ENCODE measurements at regions not wholly inside any gene's neighbourhood (a gene's known extent, or its start where the extent isn't known, plus 50 kb on each side); places are given as distances from the start of the nearest gene placed in this dataset.
"Not testable (repeated sequence)": the region's sequence is repeated elsewhere in the genome, so short reads cannot be mapped to it uniquely, and the experiment has no call there.

- no peak for DNase-seq
Measured at GRCh38 chr18:8501044-8501443, 108.2 kb upstream of the RAB12 start.

- no peak for DNase-seq
Measured at GRCh38 chr18:8503248-8503647, 106.0 kb upstream of the RAB12 start.

GRCh38 chr18:8504424-8504823, 104.8 kb upstream of the RAB12 start:
- DNase-seq: no peak

GRCh38 chr18:8504880-8505435, 104.3 kb upstream of the RAB12 start:
- DNase-seq: no peak

- no peak for DNase-seq
Measured at GRCh38 chr18:8506251-8507049, 102.8 kb upstream of the RAB12 start.

GRCh38 chr18:8507361-8507760, 101.9 kb upstream of the RAB12 start:
- no peak for DNase-seq

GRCh38 chr18:8507915-8508705, 101.1 kb upstream of the RAB12 start:
- DNase-seq: no peak

GRCh38 chr18:8513249-8513648, 96.0 kb upstream of the RAB12 start:
- no peak for DNase-seq

GRCh38 chr18:8514409-8514808, 94.8 kb upstream of the RAB12 start:
- DNase-seq: no peak

- DNase-seq: no peak
Measured at GRCh38 chr18:8515142-8515865, 93.9 kb upstream of the RAB12 start.

- DNase-seq: no peak
Measured at GRCh38 chr18:8516371-8517250, 92.6 kb upstream of the RAB12 start.

- no peak for DNase-seq
Measured at GRCh38 chr18:8517276-8517675, 92.0 kb upstream of the RAB12 start.

GRCh38 chr18:8519102-8519501, 90.1 kb upstream of the RAB12 start:
- DNase-seq: no peak

- no peak for DNase-seq
Measured at GRCh38 chr18:8520266-8520665, 89.0 kb upstream of the RAB12 start.

- DNase-seq: no peak
Measured at GRCh38 chr18:8522756-8523155, 86.5 kb upstream of the RAB12 start.

GRCh38 chr18:8525692-8526091, 83.5 kb upstream of the RAB12 start:
- DNase-seq: no peak

- DNase-seq: no peak
Measured at GRCh38 chr18:8526332-8526731, 82.9 kb upstream of the RAB12 start.

- DNase-seq: no peak
Measured at GRCh38 chr18:8529609-8530008, 79.6 kb upstream of the RAB12 start.

- not testable (repeated sequence) for DNase-seq
Measured at GRCh38 chr18:8531084-8531483, 78.2 kb upstream of the RAB12 start.

- no peak for DNase-seq
Measured at GRCh38 chr18:8536231-8536630, 73.0 kb upstream of the RAB12 start.

GRCh38 chr18:8536922-8537321, 72.3 kb upstream of the RAB12 start:
- no peak for DNase-seq

GRCh38 chr18:8537400-8537799, 71.8 kb upstream of the RAB12 start:
- DNase-seq: no peak

Data from activated CD4-positive, alpha-beta T cell treated with anti-CD3 and anti-CD28 coated beads, Interleukin-2, amount 50 U/mL, for 1 hour (primary cell).